BJ (cell line): ENCODE measurements at regions not wholly inside any gene's neighbourhood (a gene's known extent, or its start where the extent isn't known, plus 50 kb on each side); places are given as distances from the start of the nearest gene placed in this dataset.

Experiments
- CTCF ChIA-PET: fragments of 350-600 bp; formaldehyde crosslinking; extraction: SDS; loops from one replicate; lab custom pipeline; 2021; ENCODE audit warnings: antibody characterized with exemption, inconsistent platforms; lab: Yijun Ruan, JAX
- POLR2A ChIA-PET: fragments of 300-600 bp; sonication (Branson Sonifier 250); formaldehyde crosslinking; extraction: SDS; loops from one replicate; lab custom pipeline; 2021; ENCODE audit warnings: antibody characterized with exemption; lab: Charles Lee
- DNase-seq: peaks from one replicate; pipeline ENCODE4 v3.0.0-alpha.2; 2011; ENCODE audit warnings: low read depth
- H3K27me3 ChIP-seq: 2 replicates; pipeline ENCODE4 v1.6.0; 2011; ENCODE audit warnings: low read length; ENCODE audit not compliant: control insufficient read depth, insufficient read depth
- H3K36me3 ChIP-seq: 2 replicates; pipeline ENCODE4 v1.5.1; 2011; ENCODE audit warnings: low read length; ENCODE audit not compliant: control insufficient read depth, insufficient read depth
- H3K4me3 ChIP-seq: 2 replicates; pipeline ENCODE4 v1.5.1; 2011; ENCODE audit warnings: low read depth, mild to moderate bottlenecking, control low read depth, low read length
- TF ChIP-seq, protein P1 (sequence below): IDR thresholded peaks from 2 replicates; pipeline ENCODE4 v1.5.1; 2011; ENCODE audit warnings: low read depth, mild to moderate bottlenecking, control low read depth, inconsistent platforms, low read length, moderate library complexity; ENCODE audit not compliant: insufficient read depth

DNA sequence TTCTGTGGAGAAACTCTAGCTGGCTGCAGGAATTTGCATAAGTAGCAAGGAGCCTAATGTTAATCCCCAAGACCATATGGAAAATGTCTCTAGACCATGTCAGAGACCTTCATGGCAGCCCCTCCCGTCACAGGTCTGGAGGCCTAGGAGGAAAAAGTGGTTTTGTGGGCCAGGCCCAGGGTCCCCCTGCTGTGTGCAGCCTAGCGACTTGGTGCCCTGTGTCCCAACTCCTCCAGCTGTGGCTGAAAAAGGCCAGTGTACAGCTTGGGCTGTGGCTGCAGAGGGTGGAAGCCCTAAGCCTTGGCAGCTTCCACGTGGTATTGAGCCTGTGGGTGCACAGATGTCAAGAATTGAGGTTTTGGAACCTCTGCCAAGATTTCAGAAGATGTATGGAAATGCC is 306.9 kb upstream of the CA10 start:
- no peaks in the 10 kb centered on the region for H3K36me3 ChIP-seq
- no peak for DNase-seq
- H3K4me3 ChIP-seq, result no peak overlapping the region
- TF ChIP-seq, protein P1, sequence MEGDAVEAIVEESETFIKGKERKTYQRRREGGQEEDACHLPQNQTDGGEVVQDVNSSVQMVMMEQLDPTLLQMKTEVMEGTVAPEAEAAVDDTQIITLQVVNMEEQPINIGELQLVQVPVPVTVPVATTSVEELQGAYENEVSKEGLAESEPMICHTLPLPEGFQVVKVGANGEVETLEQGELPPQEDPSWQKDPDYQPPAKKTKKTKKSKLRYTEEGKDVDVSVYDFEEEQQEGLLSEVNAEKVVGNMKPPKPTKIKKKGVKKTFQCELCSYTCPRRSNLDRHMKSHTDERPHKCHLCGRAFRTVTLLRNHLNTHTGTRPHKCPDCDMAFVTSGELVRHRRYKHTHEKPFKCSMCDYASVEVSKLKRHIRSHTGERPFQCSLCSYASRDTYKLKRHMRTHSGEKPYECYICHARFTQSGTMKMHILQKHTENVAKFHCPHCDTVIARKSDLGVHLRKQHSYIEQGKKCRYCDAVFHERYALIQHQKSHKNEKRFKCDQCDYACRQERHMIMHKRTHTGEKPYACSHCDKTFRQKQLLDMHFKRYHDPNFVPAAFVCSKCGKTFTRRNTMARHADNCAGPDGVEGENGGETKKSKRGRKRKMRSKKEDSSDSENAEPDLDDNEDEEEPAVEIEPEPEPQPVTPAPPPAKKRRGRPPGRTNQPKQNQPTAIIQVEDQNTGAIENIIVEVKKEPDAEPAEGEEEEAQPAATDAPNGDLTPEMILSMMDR, result no peak
- ChIA-PET CTCF (no interaction called here), POLR2A (no interaction called here)
- H3K27me3 ChIP-seq, result no peaks in the 10 kb centered on the region

DNA sequence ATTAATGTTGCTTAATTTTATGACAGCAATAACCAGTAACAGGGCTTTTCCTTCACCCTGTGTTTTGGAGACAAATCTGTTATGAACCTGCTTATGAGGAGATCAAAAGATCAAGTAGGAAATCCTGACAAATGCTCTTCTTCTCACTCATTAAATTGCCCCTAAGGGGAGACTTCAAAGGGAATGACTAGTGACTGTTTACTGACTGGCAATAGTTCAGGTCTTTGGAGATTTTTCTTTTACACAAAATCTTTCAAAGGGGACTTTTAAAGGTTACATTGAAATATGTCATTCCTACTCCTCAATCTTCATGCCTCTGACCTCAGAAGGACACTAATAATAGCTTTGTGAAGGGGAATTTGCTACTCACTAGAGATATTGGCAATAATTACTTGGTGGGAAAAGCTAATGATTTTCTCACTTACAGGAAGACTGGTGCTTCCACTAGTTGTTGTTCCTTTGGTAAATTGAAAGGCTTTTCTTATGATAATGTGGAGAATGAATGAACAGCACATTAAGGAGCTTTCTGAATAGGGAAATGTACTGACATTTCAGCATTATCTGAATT is 292.9 kb upstream of the CA10 start:
- no peak for DNase-seq
- ChIA-PET CTCF (no interaction called here), POLR2A (no interaction called here)
- Histone ChIP-seq H3K4me3 (no peak overlapping the region), H3K27me3 (no peaks in the 10 kb centered on the region), H3K36me3 (no peaks in the 10 kb centered on the region)
- TF ChIP-seq, protein P1, result no peak

DNA sequence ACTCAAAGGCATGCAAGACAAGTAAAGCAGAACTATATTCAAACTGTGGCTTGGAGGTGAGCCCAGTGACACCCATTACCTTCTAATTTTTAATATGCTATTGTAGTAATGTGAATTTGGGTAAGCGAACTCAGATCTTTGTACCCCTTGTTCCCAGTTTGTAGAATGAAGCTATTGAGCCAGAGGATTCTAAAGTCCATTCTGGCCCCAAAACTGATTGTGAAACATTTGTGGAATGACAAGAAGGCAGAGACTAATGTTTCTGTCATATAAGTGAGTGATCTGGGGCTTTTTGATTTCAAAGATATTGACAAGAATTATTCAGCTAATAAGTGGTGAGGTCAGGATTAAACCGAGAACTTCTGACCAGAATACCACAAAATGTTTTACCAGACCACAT is 283.8 kb upstream of the CA10 start:
- ChIA-PET POLR2A (no interaction called here), CTCF (no interaction called here)
- Histone ChIP-seq H3K36me3 (no peaks in the 10 kb centered on the region), H3K27me3 (no peaks in the 10 kb centered on the region), H3K4me3 (no peak overlapping the region)
- TF ChIP-seq, protein P1, result no peak
- DNase-seq, result no peak

GRCh38 chr17:52420555-52421078 is 262.1 kb upstream of the CA10 start:
- no peak overlapping the region for H3K4me3 ChIP-seq
- POLR2A ChIA-PET, result no interaction called here
- TF ChIP-seq, protein P1, result no peak
- DNase-seq, result no peak
- H3K36me3 ChIP-seq, result no peaks in the 10 kb centered on the region
- CTCF ChIA-PET, result no interaction called here
- no peaks in the 10 kb centered on the region for H3K27me3 ChIP-seq

- DNase-seq, result no peak
- Histone ChIP-seq H3K27me3 (no peaks in the 10 kb centered on the region), H3K36me3 (no peaks in the 10 kb centered on the region), H3K4me3 (no peak overlapping the region)
- CTCF ChIA-PET, result interaction anchor here (0.9 to 1.2 kb wide), 2 partner anchors 13 to 16 kb away, joined by 3 read pairs; no protein-coding TSS in a partner anchor
- TF ChIP-seq, protein P1, result no peak
- POLR2A ChIA-PET, result no interaction called here
These were observed 260.7 kb upstream of the CA10 start for GRCh38 chr17:52419229-52419641.
